HG02981 (cell line): ENCODE measurements at regions not wholly inside any gene's neighbourhood (a gene's known extent, or its start where the extent isn't known, plus 50 kb on each side); places are given as distances from the start of the nearest gene placed in this dataset.
"Not testable (repeated sequence)": the region's sequence is repeated elsewhere in the genome, so short reads cannot be mapped to it uniquely, and the experiment has no call there.

ENCODE experiments used
- ATAC-seq: cut with Tn5 transposase; IDR thresholded peaks from one replicate; pipeline ENCODE4 v1.9.1; 2021; ENCODE audit warnings: mild to moderate bottlenecking, moderate library complexity; ENCODE audit not compliant: unreplicated experiment

- no peak for ATAC-seq
Observed at GRCh38 chr6:67175101-67175500, 1460.0 kb upstream of the ADGRB3 start.

GRCh38 chr6:67165606-67166005 lies 1458.6 kb upstream of the EYS start:
- ATAC-seq = no peak

GRCh38 chr6:67160820-67161219 lies 1453.8 kb upstream of the EYS start:
- no peak for ATAC-seq

GRCh38 chr6:67141005-67141404 lies 1434.0 kb upstream of the EYS start:
- no peak for ATAC-seq

- ATAC-seq = no peak
Observed at GRCh38 chr6:67133973-67134372, 1426.9 kb upstream of the EYS start.

- ATAC-seq = no peak
Observed at GRCh38 chr6:67131827-67132226, 1424.8 kb upstream of the EYS start.

- no peak for ATAC-seq
Observed at GRCh38 chr6:67129780-67130179, 1422.8 kb upstream of the EYS start.

GRCh38 chr6:67127041-67127440 lies 1420.0 kb upstream of the EYS start:
- no peak for ATAC-seq

- ATAC-seq = no peak
Observed at GRCh38 chr6:67121115-67121514, 1414.1 kb upstream of the EYS start.

GRCh38 chr6:67112120-67112519 lies 1405.1 kb upstream of the EYS start:
- no peak for ATAC-seq

- ATAC-seq = no peak
Observed at GRCh38 chr6:67102743-67103142, 1395.7 kb upstream of the EYS start.

- ATAC-seq = not testable (repeated sequence)
Observed at GRCh38 chr6:67095618-67096226, 1388.7 kb upstream of the EYS start.

GRCh38 chr6:67094431-67094946 lies 1387.5 kb upstream of the EYS start:
- no peak for ATAC-seq

GRCh38 chr6:67073938-67074337 lies 1366.9 kb upstream of the EYS start:
- no peak for ATAC-seq

- ATAC-seq = no peak
Observed at GRCh38 chr6:67068781-67069180, 1361.8 kb upstream of the EYS start.

- no peak for ATAC-seq
Observed at GRCh38 chr6:67064323-67064722, 1357.3 kb upstream of the EYS start.

- ATAC-seq = no peak
Observed at GRCh38 chr6:67047996-67048395, 1341.0 kb upstream of the EYS start.

GRCh38 chr6:67045076-67045475 lies 1338.0 kb upstream of the EYS start:
- ATAC-seq = no peak

- no peak for ATAC-seq
Observed at GRCh38 chr6:67031451-67031850, 1324.4 kb upstream of the EYS start.

- ATAC-seq = no peak
Observed at GRCh38 chr6:67030861-67031260, 1323.8 kb upstream of the EYS start.

- no peak for ATAC-seq
Observed at GRCh38 chr6:67016921-67017460, 1310.0 kb upstream of the EYS start.

GRCh38 chr6:67011441-67011840 lies 1304.4 kb upstream of the EYS start:
- no peak for ATAC-seq

GRCh38 chr6:67009818-67010217 lies 1302.8 kb upstream of the EYS start:
- no peak for ATAC-seq
